GM12892 (cell line): ENCODE measurements at regions not wholly inside any gene's neighbourhood (a gene's known extent, or its start where the extent isn't known, plus 50 kb on each side); places are given as distances from the start of the nearest gene placed in this dataset.

Experiments
- POLR2A ChIP-seq: IDR thresholded peaks from 2 replicates; pipeline ENCODE4 v1.6.1; 2011; ENCODE audit warnings: low read depth, low read length, control low read depth
- POLR2AphosphoS5 ChIP-seq: IDR thresholded peaks from 2 replicates; pipeline ENCODE4 v1.6.1; 2011; ENCODE audit warnings: low read depth, low read length, control low read depth
- TAF1 ChIP-seq: IDR thresholded peaks from 2 replicates; pipeline ENCODE4 v1.6.1; 2011; ENCODE audit warnings: low read depth, mild to moderate bottlenecking, control low read depth, low read length, borderline replicate concordance

GRCh38 chr21:18801468-18801867, 397.9 kb upstream of the TMPRSS15 start:
- TF ChIP-seq POLR2A (no peak), POLR2AphosphoS5 (no peak), TAF1 (no peak)
